ENCODE measurements at regions not wholly inside any gene's neighbourhood (a gene's known extent, or its start where the extent isn't known, plus 50 kb on each side); places are given as distances from the start of the nearest gene placed in this dataset.

- DNase-seq: no peak
These were observed 251.7 kb upstream of the HTR2A start for GRCh38 chr13:47148543-47148942.

- no peak for DNase-seq
These were observed 250.9 kb upstream of the HTR2A start for GRCh38 chr13:47147812-47148119.

DNA sequence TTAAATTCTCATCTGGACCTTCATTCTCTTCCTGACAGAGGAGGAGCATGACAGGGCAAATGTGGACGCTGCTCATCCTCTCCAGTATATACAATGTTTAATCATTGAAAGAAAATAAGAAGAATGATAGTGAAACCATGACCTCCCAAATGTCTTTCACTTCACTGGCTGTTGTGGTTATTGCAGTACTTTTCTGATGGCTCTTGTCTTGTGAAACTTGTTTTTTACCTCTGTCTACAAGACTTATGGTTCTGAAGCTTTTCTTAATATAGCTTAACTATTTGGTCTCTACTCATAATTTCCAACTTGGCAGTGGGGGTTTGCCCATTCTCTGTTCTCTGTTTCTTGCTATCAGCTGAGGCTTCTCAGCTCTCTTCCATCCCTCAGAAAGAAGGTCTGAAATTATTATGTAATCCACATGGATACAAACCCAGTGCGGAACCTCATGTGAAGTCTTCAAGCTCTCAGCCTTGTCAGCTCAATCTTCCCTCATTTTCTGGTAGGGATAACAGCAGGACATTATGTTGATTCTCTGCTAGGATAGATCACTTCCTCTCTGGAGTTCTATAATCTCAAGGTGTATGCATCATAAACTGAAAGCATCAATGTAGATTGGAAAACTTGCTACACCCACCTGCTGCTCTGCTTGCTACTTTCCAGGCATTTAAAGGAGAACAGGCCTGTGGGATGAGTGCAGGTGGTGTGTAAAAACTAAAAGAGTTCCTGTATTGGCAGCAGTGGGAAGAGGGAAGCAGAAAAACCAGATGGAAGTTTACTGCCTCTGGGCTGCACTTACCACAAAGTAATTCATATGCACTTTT is 250.3 kb upstream of the HTR2A start:
- DNase-seq: no peak

DNA sequence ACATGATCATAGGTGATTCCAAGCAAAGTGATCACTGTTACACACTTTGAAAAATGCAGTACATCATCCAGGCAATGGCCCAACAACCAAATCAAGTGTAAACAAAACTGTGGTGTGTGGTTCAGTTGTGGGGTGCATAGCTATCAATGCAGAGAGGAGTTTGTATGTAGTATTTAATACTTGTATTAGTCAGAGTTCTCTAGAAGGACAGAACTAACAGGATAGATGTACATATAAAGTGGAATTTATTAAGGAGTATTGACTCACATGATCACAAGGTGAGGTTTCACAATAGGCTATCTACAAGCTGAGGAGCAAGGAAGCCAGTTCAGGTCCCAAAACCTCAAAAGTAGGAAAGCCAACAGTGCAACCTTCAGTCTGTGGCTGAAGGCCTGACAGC is 249.3 kb upstream of the HTR2A start:
- DNase-seq: no peak

DNA sequence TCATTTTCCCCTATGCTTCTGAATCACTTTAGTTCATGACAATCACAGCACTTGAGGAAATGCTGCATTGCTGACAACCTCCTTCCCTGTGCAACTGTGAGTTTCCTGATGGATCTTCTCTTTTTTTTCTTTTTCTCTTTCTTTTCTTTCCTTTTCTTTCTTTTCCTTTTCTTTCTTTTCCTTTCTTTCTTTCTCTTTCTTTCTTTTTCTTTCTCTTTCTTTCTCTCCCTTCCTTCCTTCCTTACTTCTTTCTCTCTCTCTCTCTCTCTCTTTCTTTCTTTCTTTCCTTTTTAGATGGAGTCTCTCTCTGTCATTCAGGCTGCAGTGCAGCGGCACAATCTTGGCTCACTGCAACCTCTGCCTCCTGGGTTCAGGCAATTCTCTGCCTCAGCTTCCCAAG is 247.9 kb upstream of the HTR2A start:
- DNase-seq: no peak

DNA sequence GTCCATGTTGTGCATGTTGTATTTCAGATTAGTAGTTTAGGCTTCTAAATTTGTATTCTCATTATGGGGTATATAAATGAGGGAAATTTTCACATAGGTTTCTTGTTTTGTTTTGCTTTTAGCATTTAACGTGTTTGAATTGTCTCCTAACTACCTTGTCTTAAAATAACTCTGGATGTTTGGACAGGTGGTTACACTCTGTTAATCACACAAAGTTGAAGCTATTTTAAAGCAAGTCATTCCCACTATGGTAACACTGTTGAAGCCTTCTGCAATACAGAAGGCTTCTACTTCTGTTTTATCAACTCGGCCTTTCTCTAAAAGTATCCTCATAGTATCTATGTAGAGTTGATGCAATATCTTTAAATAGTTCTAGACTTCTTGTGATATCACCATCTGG is 245.3 kb upstream of the HTR2A start:
- no peak for DNase-seq

- DNase-seq: no peak
These were observed 242.7 kb upstream of the HTR2A start for GRCh38 chr13:47139519-47139918.

DNA sequence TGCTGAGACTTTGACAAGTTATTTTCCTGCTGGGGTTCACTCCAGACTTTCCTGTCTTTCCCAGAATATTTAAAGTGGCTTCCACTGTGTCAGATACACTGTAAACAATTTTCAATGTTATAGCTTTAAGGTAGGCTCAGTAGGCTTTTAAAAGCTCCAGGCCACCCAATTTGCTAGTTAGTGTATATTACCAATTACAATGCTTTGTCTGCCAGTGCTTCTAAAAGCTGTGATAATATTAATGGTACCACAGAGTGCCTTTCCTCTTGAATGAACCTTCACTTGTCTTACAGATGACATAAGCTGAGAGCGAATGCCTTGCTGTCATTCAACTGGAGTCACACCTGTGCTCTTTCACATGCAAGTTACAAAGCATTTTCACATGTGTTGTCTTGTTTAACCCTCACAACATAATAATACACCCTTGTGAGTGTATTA is 239.7 kb upstream of the HTR2A start:
- DNase-seq: no peak

DNA sequence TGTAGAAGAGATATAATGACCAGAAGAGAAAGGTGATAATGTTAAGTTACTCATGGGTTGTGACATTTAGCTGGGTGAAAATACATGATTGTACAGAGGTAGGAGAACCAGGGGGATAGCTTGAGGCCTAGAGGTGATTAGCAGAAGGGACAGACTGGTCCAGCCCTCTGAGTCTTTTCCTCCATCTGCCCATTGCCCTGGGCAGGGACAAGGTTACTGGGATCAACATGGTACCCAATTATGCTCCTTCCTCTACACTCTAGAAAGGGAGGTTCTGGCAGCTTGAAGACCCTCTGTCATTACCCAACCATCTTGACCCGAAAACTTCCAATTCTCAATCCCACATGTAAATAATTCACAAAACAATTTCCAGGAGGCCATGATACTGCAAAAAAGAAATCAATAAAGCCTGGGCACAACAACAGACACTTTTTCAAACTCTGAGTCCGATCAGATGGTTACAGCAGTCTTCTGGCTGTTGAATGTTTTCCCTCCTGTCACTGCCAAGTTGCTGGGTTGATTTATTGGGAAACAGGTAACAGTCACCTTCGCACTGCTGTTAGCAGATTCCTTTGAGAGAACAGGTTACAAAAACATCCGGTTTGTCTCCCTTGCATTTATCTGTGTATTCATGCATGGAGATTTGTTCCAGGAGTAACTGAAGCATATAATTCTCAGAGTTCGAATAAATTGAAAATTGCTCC is 239.1 kb upstream of the HTR2A start:
- no peak for DNase-seq

DNA sequence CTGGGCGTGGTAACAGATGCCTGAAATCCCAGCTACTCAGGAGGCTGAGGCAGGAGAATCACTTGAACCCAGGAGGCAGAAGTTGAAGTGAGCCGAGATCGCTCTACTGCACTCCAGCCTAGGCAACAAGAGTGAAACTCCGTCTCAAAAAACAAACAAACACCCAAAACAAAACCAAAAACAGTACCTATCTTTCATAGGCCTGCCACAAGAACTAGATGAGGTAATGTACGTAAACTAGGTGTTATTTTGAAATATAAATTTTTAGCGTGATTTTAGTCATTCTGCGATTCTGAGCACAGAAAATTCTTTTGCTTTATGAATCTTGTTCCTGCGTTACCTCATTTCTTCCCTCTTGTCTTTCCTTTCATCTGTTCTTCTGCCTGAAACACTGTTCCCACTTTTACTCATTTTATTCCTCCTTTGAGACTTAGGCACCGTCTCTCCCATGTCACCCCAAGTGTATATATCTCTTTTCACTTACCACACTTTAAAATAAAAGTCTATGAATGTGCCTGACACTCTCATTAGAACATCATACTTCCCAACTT is 238.2 kb upstream of the HTR2A start:
- no peak for DNase-seq

DNA sequence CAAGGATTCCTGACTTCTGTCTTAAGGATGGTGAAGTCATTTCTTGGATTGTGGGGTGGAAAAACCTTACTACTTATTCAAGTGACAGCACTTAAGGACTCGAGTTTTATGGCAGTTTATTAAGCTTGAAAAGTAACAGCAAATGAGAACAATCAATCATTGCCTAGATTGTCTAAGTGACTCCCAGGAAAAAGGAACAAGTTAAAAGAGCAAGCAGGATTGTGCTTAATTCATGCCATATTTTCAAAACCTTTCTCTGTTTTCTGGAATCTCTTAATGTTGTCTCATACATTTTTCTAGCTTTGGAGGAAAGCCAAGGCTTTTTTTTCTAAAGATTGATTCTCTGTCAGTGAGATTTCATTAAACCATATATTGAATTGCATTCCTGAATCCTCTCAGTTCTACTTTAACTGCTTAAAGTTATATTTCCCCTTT is 236.2 kb upstream of the HTR2A start:
- DNase-seq: no peak

DNA sequence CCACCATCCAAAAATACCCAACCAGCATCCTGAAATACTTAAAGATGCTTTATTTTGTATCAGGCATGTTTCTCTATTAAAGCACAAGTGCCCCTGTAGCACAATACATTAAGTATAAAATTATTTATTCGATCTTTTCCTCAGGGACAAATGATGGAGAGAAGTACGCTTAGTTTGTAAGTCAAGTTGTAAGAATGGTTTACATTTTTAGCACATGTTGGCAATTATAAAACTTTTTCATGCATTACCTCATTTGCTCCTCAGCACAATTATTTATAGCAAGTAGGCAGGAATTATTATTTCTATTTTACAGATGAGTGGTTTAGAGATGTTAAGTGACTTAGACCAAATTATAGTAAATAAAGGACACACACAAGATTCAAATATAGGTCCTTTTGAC is 232.6 kb upstream of the HTR2A start:
- no peak for DNase-seq

DNA sequence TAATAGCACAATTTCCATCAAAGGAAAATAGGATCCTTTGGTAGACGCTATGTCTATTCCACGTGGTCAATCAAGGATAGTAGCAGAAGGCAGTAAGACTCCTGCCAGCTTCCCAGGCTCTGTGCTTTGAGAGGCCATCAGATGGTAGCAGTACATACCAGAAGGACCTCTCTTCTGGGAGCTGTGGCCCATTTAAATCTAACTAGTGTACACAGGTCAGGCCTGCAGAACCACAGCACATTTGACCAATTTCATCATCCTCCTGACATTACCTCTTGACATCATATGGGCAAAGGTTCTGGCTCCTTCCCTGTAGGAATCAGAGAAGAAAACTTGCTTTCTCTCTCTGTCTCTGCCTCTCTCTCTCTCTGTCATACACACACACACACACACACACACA is 229.6 kb upstream of the HTR2A start:
- DNase-seq: no peak

DNA sequence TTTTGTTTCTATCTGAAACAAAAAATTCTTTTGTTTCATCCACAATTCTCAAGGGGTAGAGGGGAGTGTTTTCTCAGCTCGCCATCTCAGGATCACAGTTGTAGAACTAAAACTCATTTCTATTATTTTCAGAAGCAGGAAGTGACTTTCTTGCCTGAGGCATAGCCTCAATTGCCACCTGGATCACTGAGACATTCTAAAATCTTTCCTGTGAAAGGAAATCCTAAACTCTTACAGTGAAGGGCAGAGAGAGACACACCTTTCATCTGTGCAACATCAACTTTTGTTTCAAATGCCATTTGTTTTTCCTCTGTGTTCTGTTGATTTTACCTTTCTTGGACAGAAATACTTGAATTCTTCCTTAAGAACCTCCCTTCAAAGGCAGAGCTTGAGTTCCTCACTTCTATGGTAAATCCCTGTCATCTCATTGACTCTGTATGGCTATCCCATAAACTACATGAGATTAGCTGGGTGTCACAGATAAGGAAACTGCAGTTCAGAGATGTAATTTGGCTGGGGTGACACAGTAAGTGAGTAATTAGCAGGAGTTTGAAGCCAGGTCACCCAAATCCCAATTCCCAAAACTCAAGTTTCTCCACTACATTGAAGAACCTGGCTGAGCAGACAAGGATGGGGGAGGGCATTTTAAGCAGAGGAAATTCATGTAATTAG is 224.4 kb upstream of the HTR2A start:
- no peak for DNase-seq

DNA sequence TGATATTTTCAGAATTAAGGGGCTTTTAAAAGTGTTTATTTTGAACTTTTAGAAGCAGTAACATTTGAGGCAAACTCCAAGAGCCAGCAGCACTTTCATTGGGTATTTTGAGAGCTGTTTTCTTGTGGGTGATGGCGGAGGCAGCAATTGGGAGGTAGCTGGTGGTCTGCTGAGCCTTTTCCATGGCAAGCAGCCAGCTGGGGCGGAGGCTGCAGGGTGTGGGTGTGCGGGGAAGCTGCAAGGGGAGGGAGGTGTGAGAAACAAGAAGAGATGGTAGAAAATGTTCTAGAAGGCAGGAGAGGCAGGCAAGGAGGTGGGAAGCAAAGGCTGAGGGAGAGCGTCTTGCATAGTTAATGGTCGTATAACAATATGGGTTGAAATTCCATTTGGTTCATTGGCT is 223.4 kb upstream of the HTR2A start:
- no peak for DNase-seq

- DNase-seq: no peak
These were observed 222.9 kb upstream of the HTR2A start for GRCh38 chr13:47119575-47120235.

DNA sequence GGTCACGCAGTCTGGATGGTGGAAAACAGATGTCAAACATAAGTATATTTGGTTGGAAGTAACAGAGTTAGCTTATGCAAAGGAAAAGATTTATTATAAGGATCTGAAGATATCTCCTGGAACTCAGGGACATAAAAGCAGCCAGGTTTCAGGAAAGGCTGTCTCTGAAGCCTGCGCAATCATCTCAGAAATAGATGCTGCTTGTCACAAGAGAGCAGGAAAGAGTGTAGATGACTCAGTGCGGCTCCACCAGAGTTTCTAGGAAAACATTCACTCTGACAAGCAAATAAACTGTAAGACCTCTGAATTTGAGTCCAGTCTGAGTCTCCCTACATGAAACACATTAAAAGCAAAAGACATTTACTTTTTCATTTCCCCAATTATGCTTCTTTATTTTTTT is 220.4 kb upstream of the HTR2A start:
- DNase-seq: no peak

DNA sequence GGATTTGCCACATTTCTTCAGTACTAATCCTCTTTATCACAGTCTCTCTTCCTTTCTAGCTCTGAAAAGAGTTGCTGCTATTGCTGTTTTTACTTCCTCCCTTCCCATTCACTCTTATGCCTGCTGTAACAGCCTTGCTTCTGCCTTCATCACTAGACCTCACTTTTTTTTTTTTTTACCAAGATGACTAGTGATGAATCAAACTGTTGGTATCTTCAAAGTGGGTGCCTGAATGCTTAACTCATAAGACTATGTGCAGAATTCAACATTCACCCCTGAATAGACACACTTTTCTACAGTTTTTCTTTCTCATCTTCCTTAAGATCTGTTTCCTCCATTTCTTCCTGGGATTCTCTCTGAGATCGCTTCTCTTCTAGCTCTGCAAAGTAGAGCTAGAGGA is 217.2 kb upstream of the HTR2A start:
- no peak for DNase-seq

- DNase-seq: no peak
These were observed 216.0 kb upstream of the HTR2A start for GRCh38 chr13:47112903-47113299.

GRCh38 chr13:47112205-47112902 is 215.5 kb upstream of the HTR2A start:
- DNase-seq: no peak

DNA sequence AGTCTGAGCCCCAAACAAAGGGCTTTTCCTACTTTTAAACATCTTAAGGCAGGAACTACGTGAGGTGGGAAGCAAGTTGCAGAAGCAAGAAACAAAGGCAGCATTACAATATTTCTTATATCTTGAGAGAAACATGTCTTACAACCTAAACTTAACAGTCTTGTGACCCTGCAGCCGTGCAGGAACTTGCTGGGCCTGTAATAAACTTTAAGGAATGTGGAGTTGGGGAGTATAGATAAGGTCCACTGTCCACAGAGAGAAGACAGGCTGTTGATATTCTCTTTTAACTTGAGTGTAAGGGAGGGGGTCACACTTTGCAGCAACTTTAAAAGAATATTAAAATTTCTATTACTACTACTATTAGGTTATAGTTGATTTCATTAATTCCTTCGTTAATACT is 214.6 kb upstream of the HTR2A start:
- DNase-seq: no peak

DNA sequence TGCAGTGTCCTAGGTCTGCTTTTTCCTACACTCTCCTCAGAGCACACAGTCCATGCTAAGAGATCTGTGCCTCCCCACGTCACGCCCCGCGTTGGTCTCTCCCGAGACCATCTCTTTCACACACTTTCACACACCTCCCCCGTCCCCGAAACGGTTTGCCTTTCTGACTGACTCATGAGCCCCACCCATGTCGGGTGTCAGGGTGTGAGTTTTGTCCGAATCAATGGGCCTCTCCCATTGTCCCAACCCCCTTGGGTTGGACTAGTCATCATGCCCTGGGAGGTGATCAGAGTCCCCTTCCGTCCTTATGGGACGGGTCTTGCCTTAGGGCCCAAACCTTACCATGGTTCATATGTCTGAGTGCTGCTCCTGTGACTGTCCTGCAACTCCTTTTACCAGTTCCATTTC is 214.0 kb upstream of the HTR2A start:
- DNase-seq: no peak

- DNase-seq: no peak
These were observed 213.3 kb upstream of the HTR2A start for GRCh38 chr13:47110141-47110540.

Measured in stimulated activated CD4-positive, alpha-beta T cell treated with anti-CD3 and anti-CD28 coated beads, Interleukin-15, amount 100 ng/mL, for 24 hours (primary cell).